Kidney (tissue), 13 donors: ENCODE measurements at regions not wholly inside any gene's neighbourhood (a gene's known extent, or its start where the extent isn't known, plus 50 kb on each side); places are given as distances from the start of the nearest gene placed in this dataset.

Experiments used
- DNase-seq, 5 donors: peaks; one replicate each; pipeline ENCODE4 v3.0.0-alpha.2; 2013 to 2020
- FAIRE-seq: peaks from 2 replicates; lab custom pipeline; 2012; peaks lifted over from hg19 to GRCh38; lab: Jason Lieb, UNC
- H3K27ac ChIP-seq, 2 donors: one replicate each; pipeline ENCODE4 v1.7.0; 2013; ENCODE audit warnings: low read depth in 2 of 2, low read length in 2 of 2, inconsistent platforms in 1 of 2
- H3K27me3 ChIP-seq: one replicate; pipeline ENCODE4 v1.7.1; 2013; ENCODE audit warnings: low read length, inconsistent platforms; ENCODE audit not compliant: control insufficient read depth, insufficient read depth
- H3K36me3 ChIP-seq, 3 donors: one replicate each; pipeline versions ENCODE4 v1.7.0 to v1.7.1; 2013; ENCODE audit warnings: low read length in 3 of 3, control low read depth in 1 of 3, inconsistent platforms in 1 of 3; ENCODE audit not compliant: insufficient read depth in 3 of 3, control insufficient read depth in 2 of 3
- H3K4me1 ChIP-seq, 3 donors: one replicate each; pipeline versions ENCODE4 v1.7.0 to v1.7.1; 2013; ENCODE audit warnings: low read length in 3 of 3, inconsistent platforms in 1 of 3, low read depth in 1 of 3; ENCODE audit not compliant: control insufficient read depth in 2 of 3, insufficient read depth in 2 of 3
- H3K4me3 ChIP-seq, 3 donors: one replicate each; pipeline versions ENCODE4 v1.7.0 to v1.8.1; 2013; ENCODE audit warnings: low read length in 3 of 3, control low read depth in 1 of 3, inconsistent platforms in 1 of 3
- H3K9ac ChIP-seq, 3 donors: one replicate each; pipeline versions ENCODE4 v1.7.0 to v1.7.1; 2013; ENCODE audit warnings: low read length in 3 of 3, control low read depth in 1 of 3, inconsistent platforms in 1 of 3
- H3K9me3 ChIP-seq, 3 donors: one replicate each; pipeline versions ENCODE4 v1.7.0 to v1.7.1; 2013; ENCODE audit warnings: low read length in 3 of 3, control low read depth in 1 of 3, inconsistent platforms in 1 of 3; ENCODE audit not compliant: control insufficient read depth in 2 of 3, insufficient read depth in 1 of 3
- intact Hi-C: fragments of 100-400 bp; cut with DNase I; formaldehyde crosslinking; loops from one replicate; pipeline ENCODE4 v1.11.1; 2022
- TF ChIP-seq, protein P1 (sequence below): IDR thresholded peaks from 3 replicates; pipeline ENCODE4 v1.5.1; 2012; ENCODE audit warnings: mild to moderate bottlenecking, moderate library complexity, borderline replicate concordance; ENCODE audit not compliant: insufficient read depth; ENCODE audit errors: extremely low read depth
- donor health status: control.
- donor health status: control.
- donor health status: control.
- donor health status: control.
- donor health status: control.
- donor health status: DM: yes; HTN: yes; CAD: no.
- donor health status: Normal renal cell carcinoma (clear cell type).

- TF ChIP-seq, protein P1, sequence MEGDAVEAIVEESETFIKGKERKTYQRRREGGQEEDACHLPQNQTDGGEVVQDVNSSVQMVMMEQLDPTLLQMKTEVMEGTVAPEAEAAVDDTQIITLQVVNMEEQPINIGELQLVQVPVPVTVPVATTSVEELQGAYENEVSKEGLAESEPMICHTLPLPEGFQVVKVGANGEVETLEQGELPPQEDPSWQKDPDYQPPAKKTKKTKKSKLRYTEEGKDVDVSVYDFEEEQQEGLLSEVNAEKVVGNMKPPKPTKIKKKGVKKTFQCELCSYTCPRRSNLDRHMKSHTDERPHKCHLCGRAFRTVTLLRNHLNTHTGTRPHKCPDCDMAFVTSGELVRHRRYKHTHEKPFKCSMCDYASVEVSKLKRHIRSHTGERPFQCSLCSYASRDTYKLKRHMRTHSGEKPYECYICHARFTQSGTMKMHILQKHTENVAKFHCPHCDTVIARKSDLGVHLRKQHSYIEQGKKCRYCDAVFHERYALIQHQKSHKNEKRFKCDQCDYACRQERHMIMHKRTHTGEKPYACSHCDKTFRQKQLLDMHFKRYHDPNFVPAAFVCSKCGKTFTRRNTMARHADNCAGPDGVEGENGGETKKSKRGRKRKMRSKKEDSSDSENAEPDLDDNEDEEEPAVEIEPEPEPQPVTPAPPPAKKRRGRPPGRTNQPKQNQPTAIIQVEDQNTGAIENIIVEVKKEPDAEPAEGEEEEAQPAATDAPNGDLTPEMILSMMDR = no peak
- intact Hi-C loops = no loop called here
- Histone ChIP-seq H3K27ac (no peak overlapping the region), H3K4me1 (no peaks in the 10 kb centered on the region), H3K9me3 (no peaks in the 10 kb centered on the region), H3K27me3 (peaks cover 2% of the 10 kb centered on the region), H3K9ac (no peak overlapping the region), H3K4me3 (no peak overlapping the region), H3K36me3 (no peaks in the 10 kb centered on the region)
- no peak for DNase-seq
- FAIRE-seq = no peak
Observed at GRCh38 chr16:47979616-47980182, 176.1 kb downstream of the ABCC12 start.

DNA sequence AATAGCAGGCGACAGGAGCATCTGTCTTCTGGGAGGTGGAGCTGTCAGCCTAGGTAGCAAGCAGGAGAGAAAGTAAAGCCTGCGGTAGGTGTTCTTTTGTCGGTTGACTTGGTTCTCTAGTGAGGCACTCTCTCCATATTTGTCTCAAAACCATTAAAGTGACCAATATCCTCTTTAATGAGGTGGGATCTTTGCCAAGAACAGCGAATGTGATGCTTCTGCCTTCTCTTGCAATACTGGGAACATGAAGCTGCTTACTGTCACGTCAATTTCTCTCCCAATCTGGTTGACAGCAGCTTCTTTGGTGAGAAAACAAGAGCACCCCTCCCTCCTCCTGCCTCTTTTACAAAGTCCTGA lies 176.7 kb downstream of the ABCC12 start:
- peaks cover 2% of the 10 kb centered on the region for H3K27me3 ChIP-seq

GRCh38 chr16:47978491-47979163 lies 177.2 kb downstream of the ABCC12 start:
- no peak overlapping the region for H3K27ac ChIP-seq
- TF ChIP-seq, protein P1 = no peak
- H3K9ac ChIP-seq = no peak overlapping the region
- no peak for FAIRE-seq
- H3K4me1 ChIP-seq = no peaks in the 10 kb centered on the region
- DNase-seq = no peak
- H3K27me3 ChIP-seq = peaks cover 2% of the 10 kb centered on the region
- H3K36me3 ChIP-seq = no peaks in the 10 kb centered on the region
- intact Hi-C loops = no loop called here
- no peak overlapping the region for H3K4me3 ChIP-seq
- no peaks in the 10 kb centered on the region for H3K9me3 ChIP-seq

More for the DNA sequence above, 176.7 kb downstream of the ABCC12 start:
- no peaks in the 10 kb centered on the region for H3K4me1 ChIP-seq
- H3K4me3 ChIP-seq = no peak overlapping the region
- H3K9me3 ChIP-seq = no peaks in the 10 kb centered on the region
- no peak overlapping the region for H3K27ac ChIP-seq
- H3K9ac ChIP-seq = no peak overlapping the region
- no peak for FAIRE-seq
- intact Hi-C loops = no loop called here
- TF ChIP-seq, protein P1 = no peak
- DNase-seq = peak in 1 of 5 donors; percentile 13
- no peaks in the 10 kb centered on the region for H3K36me3 ChIP-seq
